ENCODE measurements at regions not wholly inside any gene's neighbourhood (a gene's known extent, or its start where the extent isn't known, plus 50 kb on each side); places are given as distances from the start of the nearest gene placed in this dataset.

DNA sequence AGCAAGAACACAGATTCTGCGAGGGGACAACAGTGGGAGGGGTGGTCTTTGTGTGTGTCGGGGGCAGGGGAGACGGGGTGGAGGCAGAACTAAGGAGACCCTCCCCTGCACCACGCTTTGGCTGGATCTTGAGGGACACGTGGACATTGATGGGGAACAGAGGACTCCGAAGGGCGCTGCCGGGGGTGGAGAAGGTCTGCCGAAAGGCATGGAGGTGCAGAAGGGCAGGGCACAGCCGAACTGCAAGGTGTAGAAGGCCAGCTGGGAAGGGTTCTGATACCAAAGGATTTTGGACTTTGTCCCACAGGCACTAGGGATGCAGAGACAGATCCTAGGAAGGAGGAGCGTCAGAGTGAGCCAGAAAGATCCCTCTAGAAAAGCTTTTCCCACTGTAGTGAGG is 107.7 kb upstream of the SYT13 start:
- TF ChIP-seq, protein P1, sequence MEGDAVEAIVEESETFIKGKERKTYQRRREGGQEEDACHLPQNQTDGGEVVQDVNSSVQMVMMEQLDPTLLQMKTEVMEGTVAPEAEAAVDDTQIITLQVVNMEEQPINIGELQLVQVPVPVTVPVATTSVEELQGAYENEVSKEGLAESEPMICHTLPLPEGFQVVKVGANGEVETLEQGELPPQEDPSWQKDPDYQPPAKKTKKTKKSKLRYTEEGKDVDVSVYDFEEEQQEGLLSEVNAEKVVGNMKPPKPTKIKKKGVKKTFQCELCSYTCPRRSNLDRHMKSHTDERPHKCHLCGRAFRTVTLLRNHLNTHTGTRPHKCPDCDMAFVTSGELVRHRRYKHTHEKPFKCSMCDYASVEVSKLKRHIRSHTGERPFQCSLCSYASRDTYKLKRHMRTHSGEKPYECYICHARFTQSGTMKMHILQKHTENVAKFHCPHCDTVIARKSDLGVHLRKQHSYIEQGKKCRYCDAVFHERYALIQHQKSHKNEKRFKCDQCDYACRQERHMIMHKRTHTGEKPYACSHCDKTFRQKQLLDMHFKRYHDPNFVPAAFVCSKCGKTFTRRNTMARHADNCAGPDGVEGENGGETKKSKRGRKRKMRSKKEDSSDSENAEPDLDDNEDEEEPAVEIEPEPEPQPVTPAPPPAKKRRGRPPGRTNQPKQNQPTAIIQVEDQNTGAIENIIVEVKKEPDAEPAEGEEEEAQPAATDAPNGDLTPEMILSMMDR (IDR thresholded peaks at IDR 0.05), result no peak
- no peak for TF ChIP-seq POLR2A (IDR thresholded peaks at IDR 0.05)
- no peak for ATAC-seq
- H3K27me3 ChIP-seq, result no peaks in the 10 kb centered on the region
- no peak overlapping the region for H3K4me3 ChIP-seq
- no peak for DNase-seq
- H3K9me3 ChIP-seq, result no peaks in the 10 kb centered on the region
- H3K27ac ChIP-seq, result no peak overlapping the region
- WGBS, 2 donors, result 76 to 83% methylated on average over 11 of the region's 11 CpGs
- intact Hi-C loops (cut with DNase I), result no loop called here
- no peaks in the 10 kb centered on the region for H3K36me3 ChIP-seq (replicated peaks in 1 of 2; ENCODE audit: insufficient read depth in 1 of 2, low read depth in 2 of 2)
- H3K4me1 ChIP-seq, result no peaks in the 10 kb centered on the region

DNA sequence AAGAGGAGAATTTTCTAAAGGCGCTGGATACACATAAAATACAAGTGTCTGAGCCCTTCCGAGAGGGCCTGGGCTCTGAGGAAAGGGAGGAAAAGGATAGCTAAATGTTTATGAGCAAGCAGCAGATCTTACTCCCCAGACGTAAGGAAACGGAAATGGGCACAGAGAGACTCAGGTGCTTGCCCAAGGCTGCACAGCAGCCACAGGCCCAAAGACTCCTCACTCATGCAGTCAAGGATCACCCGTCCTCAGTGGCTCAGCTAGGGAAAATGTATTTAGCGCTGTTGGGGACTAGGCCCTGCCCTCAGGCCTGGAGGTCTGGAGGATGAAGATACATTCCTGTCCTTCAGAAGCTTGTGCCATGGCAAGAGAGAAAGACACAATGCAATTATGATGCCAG is 107.2 kb upstream of the SYT13 start:
- ATAC-seq (no peak), DNase-seq (no peak)
- intact Hi-C loops (cut with DNase I), result no loop called here
- H3K9me3 ChIP-seq, result no peaks in the 10 kb centered on the region
- H3K4me3 ChIP-seq, result no peak overlapping the region
- no peak overlapping the region for H3K27ac ChIP-seq
- H3K4me1 ChIP-seq, result no peaks in the 10 kb centered on the region
- no peaks in the 10 kb centered on the region for H3K36me3 ChIP-seq (replicated peaks in 1 of 2; ENCODE audit: insufficient read depth in 1 of 2, low read depth in 2 of 2)
- WGBS, 2 donors, result 73 to 77% methylated on average over 6 of the region's 6 CpGs
- TF ChIP-seq, protein P1 (IDR thresholded peaks at IDR 0.05), result no peak
- TF ChIP-seq POLR2A (IDR thresholded peaks at IDR 0.05), result no peak
- H3K27me3 ChIP-seq, result no peaks in the 10 kb centered on the region

DNA sequence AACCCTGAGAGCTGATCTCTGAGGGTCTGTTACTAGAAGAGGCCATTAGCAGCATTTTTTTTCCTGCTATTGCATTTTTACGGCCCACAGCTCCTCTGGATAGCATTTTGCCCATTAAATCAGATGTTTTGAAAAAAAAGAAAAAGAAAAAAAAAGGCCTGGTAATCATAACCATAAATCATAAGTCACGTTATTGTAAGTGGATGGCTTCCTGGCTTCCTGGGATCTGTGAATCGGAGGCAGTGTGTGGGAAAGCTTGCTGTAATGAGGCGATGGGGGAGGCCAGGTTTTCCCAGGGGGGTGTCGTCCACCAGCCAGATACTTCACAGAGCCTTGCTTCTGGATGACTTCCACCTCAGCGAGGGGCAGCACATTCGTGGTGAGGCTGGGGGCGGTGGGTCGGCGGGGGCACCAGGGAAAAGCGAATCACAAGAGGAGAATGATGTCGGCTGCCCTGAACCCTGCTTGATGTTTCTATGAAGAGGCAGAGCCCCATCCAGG is 106.5 kb upstream of the SYT13 start:
- intact Hi-C loops (cut with DNase I), result no loop called here
- H3K27ac ChIP-seq, result no peak overlapping the region
- TF ChIP-seq, protein P1 (IDR thresholded peaks at IDR 0.05), result no peak
- DNase-seq (no peak), ATAC-seq (no peak)
- H3K9me3 ChIP-seq, result no peaks in the 10 kb centered on the region
- no peak overlapping the region for H3K4me3 ChIP-seq
- no peaks in the 10 kb centered on the region for H3K4me1 ChIP-seq
- WGBS, 2 donors, result 57 to 67% methylated on average over 12 of the region's 12 CpGs
- H3K27me3 ChIP-seq, result no peaks in the 10 kb centered on the region
- no peaks in the 10 kb centered on the region for H3K36me3 ChIP-seq (replicated peaks in 1 of 2; ENCODE audit: insufficient read depth in 1 of 2, low read depth in 2 of 2)

DNA sequence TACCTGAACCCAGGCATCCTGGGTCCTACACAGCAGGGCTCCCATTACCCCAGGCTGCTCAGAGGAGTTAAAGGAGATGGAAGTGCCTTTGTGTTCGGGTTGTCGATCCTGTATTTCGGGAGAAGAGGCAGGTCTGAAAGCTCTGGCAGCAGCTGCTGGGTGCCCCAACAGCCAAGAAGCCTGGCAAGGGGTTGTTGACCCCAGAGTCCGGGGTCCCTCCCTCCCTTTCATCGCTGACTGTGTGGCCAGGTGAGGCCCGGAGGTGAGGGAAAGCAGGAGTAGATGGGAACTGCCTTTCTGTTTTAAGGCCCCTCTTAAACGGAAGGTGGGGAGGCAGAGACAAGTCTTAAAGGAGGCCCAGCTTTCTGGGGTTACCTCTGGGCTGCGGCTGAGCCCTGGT is 106.0 kb upstream of the SYT13 start:
- intact Hi-C loops (cut with DNase I), result no loop called here
- H3K9me3 ChIP-seq, result no peaks in the 10 kb centered on the region
- ATAC-seq, result no peak
- TF ChIP-seq POLR2A (IDR thresholded peaks at IDR 0.05), result no peak
- TF ChIP-seq, protein P1 (IDR thresholded peaks at IDR 0.05), result no peak
- 72 to 74% methylated on average over 7 to 8 of the region's 8 CpGs for WGBS, 2 donors
- H3K4me1 ChIP-seq, result no peaks in the 10 kb centered on the region
- no peak overlapping the region for H3K27ac ChIP-seq
- no peak for DNase-seq
- H3K27me3 ChIP-seq, result no peaks in the 10 kb centered on the region
- no peaks in the 10 kb centered on the region for H3K36me3 ChIP-seq (replicated peaks in 1 of 2; ENCODE audit: insufficient read depth in 1 of 2, low read depth in 2 of 2)
- no peak overlapping the region for H3K4me3 ChIP-seq

DNA sequence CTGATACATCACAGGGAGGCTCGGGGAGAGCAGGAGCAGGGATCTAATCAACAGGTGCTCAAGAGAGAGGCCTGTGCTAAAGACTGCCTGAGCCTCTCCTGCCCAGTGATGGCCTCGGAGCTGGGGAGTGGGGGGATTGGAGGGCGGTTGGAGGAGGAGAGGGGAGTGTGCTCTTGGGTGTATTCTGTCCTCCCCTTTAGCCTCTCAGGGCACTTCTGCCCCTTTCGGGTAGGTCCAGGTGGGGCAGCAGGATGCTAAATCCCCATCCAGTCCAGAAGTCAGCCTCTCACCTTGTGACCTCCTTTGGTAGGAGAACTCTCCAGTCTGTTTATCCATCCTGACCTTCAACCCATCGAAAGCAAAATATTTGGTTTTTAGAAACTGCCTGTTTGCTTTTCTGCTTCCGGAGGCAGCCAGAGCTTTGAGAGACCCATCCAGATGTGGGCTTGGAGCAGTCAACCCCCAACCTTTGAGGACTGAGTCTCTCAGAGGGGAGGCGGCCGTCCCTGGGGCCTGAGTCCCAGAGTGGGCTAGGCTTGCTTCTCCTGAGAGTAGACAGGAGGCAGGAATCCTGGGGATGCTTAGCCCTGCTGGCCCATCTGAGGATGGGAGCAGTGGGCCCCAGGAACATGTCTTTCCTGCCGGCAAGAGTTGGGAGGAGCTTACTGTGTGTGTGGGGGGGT is 105.2 kb upstream of the SYT13 start:
- Histone ChIP-seq H3K4me3 (no peak overlapping the region), H3K36me3 (replicated peaks in 1 of 2; ENCODE audit: insufficient read depth in 1 of 2, low read depth in 2 of 2) (no peaks in the 10 kb centered on the region), H3K4me1 (no peaks in the 10 kb centered on the region), H3K27ac (no peak overlapping the region), H3K9me3 (no peaks in the 10 kb centered on the region), H3K27me3 (no peaks in the 10 kb centered on the region)
- no peak for ATAC-seq
- 55 to 68% methylated on average over 8 to 9 of the region's 9 CpGs for WGBS, 2 donors
- DNase-seq, result no peak
- TF ChIP-seq POLR2A (IDR thresholded peaks at IDR 0.05), result no peak
- TF ChIP-seq, protein P1 (IDR thresholded peaks at IDR 0.05), result no peak
- intact Hi-C loops (cut with DNase I), result no loop called here

Measured in body of pancreas (tissue), 4 donors.